Panc1 (cell line): ENCODE measurements at regions not wholly inside any gene's neighbourhood (a gene's known extent, or its start where the extent isn't known, plus 50 kb on each side); places are given as distances from the start of the nearest gene placed in this dataset.

Source experiments
- TF ChIP-seq, protein P1 (sequence below): fragments of 450-650 bp; IDR thresholded peaks from 2 replicates; pipeline ENCODE4 v1.5.1; 2017; ENCODE audit warnings: mild to moderate bottlenecking
- TF ChIP-seq, protein P2 (sequence below), 2 experiments: IDR thresholded peaks; 2 replicates each; pipeline ENCODE4 v1.6.1; 2011 to 2012; ENCODE audit warnings: low read depth in 2 of 2, control low read depth in 1 of 2, low read length in 1 of 2, mild to moderate bottlenecking in 1 of 2, moderate library complexity in 1 of 2; ENCODE audit not compliant: insufficient read depth in 1 of 2

DNA sequence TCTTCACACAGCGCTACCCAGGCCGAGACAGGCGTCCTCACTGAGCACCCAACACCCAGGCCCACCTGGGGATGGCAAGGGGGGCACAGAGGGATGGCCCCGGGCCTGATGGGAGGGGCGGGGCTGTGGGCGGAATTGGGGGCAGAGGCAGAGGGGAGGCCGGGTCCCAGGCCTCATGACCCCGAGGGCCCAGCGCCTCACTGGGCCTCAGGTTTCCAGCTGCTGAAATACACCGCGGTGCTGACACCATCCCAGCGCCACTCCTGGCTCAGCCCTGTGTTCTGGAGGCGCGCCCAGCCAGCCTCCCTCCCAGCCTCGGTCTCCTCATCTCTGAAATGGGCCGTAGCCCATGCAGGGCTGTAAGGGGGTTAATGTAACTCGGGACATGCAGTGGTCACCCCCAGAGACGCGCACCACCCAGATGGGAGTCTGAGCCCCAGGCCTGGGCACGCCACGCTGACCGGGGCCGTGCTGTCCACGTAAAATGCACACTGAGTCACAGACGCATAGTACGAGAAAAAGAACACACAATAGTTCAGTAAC, 82.3 kb downstream of the UNCX start:
- TF ChIP-seq, protein P1, sequence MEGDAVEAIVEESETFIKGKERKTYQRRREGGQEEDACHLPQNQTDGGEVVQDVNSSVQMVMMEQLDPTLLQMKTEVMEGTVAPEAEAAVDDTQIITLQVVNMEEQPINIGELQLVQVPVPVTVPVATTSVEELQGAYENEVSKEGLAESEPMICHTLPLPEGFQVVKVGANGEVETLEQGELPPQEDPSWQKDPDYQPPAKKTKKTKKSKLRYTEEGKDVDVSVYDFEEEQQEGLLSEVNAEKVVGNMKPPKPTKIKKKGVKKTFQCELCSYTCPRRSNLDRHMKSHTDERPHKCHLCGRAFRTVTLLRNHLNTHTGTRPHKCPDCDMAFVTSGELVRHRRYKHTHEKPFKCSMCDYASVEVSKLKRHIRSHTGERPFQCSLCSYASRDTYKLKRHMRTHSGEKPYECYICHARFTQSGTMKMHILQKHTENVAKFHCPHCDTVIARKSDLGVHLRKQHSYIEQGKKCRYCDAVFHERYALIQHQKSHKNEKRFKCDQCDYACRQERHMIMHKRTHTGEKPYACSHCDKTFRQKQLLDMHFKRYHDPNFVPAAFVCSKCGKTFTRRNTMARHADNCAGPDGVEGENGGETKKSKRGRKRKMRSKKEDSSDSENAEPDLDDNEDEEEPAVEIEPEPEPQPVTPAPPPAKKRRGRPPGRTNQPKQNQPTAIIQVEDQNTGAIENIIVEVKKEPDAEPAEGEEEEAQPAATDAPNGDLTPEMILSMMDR: no peak
- TF ChIP-seq, protein P2, sequence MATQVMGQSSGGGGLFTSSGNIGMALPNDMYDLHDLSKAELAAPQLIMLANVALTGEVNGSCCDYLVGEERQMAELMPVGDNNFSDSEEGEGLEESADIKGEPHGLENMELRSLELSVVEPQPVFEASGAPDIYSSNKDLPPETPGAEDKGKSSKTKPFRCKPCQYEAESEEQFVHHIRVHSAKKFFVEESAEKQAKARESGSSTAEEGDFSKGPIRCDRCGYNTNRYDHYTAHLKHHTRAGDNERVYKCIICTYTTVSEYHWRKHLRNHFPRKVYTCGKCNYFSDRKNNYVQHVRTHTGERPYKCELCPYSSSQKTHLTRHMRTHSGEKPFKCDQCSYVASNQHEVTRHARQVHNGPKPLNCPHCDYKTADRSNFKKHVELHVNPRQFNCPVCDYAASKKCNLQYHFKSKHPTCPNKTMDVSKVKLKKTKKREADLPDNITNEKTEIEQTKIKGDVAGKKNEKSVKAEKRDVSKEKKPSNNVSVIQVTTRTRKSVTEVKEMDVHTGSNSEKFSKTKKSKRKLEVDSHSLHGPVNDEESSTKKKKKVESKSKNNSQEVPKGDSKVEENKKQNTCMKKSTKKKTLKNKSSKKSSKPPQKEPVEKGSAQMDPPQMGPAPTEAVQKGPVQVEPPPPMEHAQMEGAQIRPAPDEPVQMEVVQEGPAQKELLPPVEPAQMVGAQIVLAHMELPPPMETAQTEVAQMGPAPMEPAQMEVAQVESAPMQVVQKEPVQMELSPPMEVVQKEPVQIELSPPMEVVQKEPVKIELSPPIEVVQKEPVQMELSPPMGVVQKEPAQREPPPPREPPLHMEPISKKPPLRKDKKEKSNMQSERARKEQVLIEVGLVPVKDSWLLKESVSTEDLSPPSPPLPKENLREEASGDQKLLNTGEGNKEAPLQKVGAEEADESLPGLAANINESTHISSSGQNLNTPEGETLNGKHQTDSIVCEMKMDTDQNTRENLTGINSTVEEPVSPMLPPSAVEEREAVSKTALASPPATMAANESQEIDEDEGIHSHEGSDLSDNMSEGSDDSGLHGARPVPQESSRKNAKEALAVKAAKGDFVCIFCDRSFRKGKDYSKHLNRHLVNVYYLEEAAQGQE (IDR thresholded peaks at IDR 0.05; ENCODE audit: insufficient read depth in 1 of 2, low read depth in 2 of 2, low read length in 1 of 2): no peak
